ENCODE measurements at regions not wholly inside any gene's neighbourhood (a gene's known extent, or its start where the extent isn't known, plus 50 kb on each side); places are given as distances from the start of the nearest gene placed in this dataset.

GRCh38 chr5:98130261-98131035 lies 643.0 kb upstream of the RGMB start:
- TF ChIP-seq SRF (IDR thresholded peaks at IDR 0.05; ENCODE audit: low read depth, low read length): no peak
- no peak for TF ChIP-seq EZH2 (IDR thresholded peaks at IDR 0.05; ENCODE audit: low read depth, low read length, severe bottlenecking)
- TF ChIP-seq GABPA (IDR thresholded peaks at IDR 0.05; ENCODE audit: borderline replicate concordance, insufficient read depth, low read length): no peak
- no peak for TF ChIP-seq TAF1 (IDR thresholded peaks at IDR 0.05; ENCODE audit: low read depth, low read length)
- no peak for TF ChIP-seq ASH2L (IDR thresholded peaks at IDR 0.05; ENCODE audit: low read length)
- no peak for TF ChIP-seq CTCF (IDR thresholded peaks at IDR 0.05; ENCODE audit: control extremely low read depth in 1 of 3, insufficient read depth in 1 of 3, low read depth in 1 of 3, low read length in 3 of 3)
- no peak for TF ChIP-seq SUZ12 (IDR thresholded peaks at IDR 0.05; ENCODE audit: low read length)
- TF ChIP-seq JUN (IDR thresholded peaks at IDR 0.05; ENCODE audit: low read depth, low read length): no peak
- TF ChIP-seq YY1 (IDR thresholded peaks at IDR 0.05; ENCODE audit: low read depth, low read length): no peak
- no peak for TF ChIP-seq CHD2 (IDR thresholded peaks at IDR 0.05; ENCODE audit: low read length)
- no peak for TF ChIP-seq CHD1 (IDR thresholded peaks at IDR 0.05; ENCODE audit: low read depth, low read length)
- no peak for TF ChIP-seq SIN3A (conservative IDR thresholded peaks at IDR 0.05 in 1 of 2, IDR thresholded peaks at IDR 0.05 in 1 of 2; ENCODE audit: low read depth in 1 of 2, low read length in 2 of 2)

Measured in H1 (cell line).